SW 1271 (cell line): ENCODE measurements at regions not wholly inside any gene's neighbourhood (a gene's known extent, or its start where the extent isn't known, plus 50 kb on each side); places are given as distances from the start of the nearest gene placed in this dataset.
"Not testable (repeated sequence)": the region's sequence is repeated elsewhere in the genome, so short reads cannot be mapped to it uniquely, and the experiment has no call there.

ENCODE experiments used
- DNase-seq, 2 experiments: peaks; one replicate each; lab custom pipeline; 2025; lab: John Stamatoyannopoulos, UW

DNA sequence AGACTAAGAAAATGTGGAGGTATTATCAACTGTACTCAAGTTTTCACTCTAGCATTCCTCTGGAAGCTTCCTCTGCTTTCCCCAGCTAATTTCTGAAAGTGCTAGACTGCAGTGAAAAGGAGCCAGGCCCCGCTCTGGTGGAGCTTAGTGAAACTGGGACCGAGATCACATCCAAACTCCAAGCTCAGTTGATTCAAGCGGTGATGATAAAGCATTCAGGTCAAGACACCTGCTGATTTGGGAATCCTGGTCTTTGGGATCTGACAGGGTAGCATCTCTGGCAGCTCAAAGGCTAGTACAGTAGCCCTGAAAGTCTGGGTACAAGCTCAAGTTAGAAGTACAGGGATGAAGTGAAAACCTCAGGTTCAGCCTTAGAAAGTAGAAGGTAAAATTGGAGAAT, 120.2 kb upstream of the CRIM1 start:
- DNase-seq = no peak

DNA sequence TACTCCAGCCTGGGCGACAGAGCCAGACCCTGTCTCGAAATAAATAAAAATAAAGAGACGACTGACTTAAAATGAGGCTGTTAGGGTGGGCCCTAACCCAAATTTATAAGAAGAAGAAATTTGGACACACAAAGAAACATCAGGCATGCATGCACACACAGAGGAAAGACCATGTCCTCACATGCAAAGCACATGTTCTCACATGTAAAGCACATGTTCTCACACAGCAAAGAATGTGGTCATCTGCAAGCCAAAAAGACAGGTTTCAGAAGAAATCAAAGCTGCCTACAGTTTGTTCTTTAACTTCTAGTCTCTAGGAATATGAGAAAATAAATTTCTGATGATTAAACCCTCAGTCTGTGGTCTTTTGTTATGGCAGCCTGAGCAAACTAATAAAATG, 132.3 kb upstream of the CRIM1 start:
- no peak for DNase-seq

DNA sequence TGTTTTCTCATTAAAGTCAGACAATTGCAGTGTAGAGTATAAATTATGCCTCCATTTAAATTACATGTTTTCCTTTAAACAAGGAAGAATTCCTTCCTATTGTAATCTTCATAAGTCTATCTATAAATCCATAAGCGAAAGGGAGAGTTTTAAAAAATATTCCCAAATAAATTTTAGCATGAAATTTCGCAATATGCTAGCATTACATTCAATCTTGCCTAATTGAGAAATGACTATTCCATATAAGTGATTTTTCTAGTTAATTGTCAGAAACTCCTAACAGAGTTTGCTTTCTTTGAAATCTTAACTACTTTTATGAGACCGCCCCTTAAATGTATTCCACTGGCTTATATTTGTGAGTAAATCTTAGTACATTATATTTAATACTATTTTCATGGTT, 133.1 kb upstream of the CRIM1 start:
- DNase-seq = no peak

DNA sequence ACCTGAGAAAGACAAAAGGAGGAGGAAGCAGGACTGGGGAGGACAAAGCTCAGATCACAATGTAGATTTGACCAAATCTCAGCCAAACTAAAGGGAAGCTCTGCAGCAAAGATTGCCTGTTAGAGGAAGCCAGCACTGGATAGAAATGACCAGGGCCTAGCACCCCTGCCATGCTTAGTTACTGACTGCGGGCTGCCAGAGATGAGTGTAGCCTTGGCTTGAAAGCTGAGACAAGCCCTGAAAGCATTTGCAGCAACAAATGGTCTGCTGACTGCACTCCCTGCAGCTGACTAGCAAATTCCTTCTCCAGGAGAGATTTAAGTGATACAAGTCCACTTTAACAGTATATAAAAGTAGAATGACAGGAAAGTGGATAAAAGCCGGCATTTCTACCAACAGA, 140.9 kb upstream of the CRIM1 start:
- DNase-seq = no peak

DNA sequence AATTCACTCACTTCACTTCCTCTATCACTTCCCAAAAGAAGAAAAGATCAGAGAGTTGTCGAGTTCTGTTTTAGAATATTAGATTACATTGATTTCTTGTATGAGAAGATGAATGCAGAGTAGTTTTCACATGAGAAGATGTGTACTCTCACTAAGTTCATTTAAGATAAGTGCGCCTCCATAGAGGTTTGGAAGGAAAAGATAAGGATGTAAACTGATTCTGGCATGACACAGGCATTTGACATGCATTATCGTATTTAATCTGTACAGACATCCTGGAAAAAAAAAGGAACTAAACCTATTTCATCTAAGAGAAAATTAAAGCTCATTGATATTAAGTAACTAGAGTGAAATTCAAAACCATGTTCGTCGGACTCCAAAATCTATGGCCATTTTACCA, 152.2 kb upstream of the CRIM1 start:
- DNase-seq = no peak

DNA sequence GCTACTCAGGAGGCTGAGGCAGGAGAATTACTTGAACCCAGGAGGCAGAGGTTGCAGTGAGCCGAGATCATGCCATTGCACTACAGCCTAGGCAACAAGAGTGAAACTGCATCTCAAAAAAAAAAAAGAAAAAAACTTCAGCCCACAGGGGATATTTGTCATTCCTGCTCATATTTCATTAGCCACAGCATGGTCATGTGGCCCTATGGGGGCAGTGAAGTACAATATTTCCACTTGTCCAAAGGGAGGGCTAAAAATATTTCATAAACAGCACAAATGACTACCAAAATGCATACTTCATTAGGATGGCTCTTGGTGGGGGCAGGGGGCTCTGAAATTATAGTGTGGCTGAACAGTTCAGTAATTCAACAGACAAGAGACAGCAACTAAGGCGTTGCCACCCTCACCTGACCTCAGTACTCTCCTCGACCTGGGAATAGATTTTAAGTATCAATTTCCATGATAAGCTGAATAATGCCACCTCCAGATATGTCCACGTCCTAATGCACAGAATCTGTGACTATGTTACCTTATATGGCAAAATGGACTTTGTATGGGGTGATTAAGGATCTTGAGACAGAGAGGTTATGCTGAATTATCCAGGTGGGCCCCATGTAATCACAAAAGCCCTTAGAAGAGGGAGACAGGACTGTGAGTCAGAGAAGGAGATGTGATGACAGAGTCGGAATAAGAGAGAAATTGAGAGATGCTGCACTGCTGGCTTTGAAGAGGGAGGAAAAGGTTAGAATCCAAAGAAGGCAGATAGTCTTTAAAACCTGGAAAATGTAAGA, 158.2 kb upstream of the CRIM1 start:
- no peak for DNase-seq

DNA sequence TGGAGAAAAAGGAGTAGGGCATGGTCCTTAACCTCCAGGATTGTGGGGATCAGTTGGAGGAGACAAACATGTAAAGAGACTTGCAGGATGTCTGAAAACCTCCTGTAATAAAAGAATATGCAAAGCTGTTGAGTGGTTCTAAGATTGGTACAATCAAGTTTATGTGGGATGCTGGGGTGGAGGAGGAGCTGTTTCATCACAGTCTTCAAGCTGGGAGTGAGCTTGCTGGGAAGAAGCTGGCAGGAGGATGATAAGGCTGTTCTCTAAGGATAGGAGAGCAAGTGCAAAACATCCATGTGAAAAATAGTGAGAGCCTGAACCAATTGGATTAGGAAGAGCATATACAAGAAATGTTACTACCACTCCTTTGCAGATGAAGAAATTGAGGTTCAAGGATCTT, 161.9 kb upstream of the CRIM1 start:
- no peak for DNase-seq

DNA sequence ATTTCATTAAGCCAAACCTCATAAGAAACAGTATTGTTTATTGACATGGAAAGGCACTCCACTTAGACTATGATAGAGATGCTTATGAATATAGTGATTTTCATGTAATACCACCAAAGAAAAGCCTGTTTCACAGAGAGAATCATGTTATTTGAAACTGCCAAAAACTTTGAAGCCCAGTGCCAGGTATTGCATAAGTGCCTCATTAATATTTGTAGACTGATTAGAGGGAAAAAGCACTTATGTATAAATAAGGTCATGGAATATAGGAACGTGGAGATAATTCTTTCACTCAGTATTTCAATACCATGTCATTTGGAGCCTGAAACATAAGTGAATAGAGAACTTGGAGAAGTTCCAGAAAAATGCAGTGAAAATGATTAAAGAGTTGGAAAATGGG, 162.6 kb upstream of the CRIM1 start:
- DNase-seq = no peak

DNA sequence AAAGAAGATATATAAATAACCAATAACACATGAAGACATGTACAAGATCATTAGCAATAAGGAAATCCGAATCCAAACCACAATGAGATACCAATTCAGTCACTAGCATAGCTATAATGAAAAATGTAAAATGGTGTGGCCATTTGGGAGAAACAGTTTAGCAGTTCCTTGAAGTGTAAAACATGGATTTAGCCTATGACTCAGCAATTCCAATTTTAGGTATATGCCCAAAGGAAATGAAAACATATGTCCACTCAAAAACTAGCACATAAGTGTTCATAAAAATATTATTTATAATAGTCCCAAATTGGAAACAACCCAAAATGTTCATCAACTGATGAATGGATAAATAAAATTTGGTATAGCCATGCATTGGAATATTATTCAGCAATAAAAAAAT, 165.5 kb upstream of the CRIM1 start:
- DNase-seq = no peak

DNA sequence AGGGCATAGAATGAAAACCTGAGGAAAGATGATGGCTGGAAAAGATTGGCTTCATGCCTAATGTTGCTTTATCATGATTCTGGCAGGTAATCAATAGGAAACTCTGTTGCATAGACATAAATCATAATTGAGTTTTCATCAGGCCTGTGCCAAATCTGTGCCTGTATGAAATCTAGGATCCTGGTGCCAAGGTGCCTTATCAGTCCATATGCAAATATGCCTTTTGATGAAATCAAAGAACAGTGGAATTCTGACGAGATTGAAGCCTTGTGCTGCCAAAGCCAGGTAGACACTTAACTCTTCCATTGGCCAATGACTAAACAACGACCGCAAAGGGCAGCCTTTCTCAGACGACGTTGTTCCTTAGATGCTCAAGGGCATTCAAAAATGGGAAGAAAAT, 170.0 kb upstream of the CRIM1 start:
- DNase-seq = no peak

DNA sequence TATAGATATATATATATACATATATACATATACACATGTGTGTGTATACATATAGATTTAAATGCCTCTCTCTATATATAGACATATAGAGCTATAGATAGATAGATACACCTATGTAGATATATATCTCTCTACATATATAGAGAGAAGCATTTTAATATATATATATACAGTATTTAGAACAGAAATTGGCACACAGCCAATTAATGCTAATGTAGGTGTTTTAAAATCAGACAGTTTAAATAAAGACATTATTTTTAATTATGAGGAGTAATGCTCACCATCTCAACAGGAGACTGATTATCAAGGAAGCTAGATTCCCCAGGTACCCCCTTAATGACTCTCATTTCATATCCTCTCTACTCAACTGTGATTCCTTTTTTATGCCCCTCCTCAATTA, 170.7 kb upstream of the CRIM1 start:
- DNase-seq = no peak

DNA sequence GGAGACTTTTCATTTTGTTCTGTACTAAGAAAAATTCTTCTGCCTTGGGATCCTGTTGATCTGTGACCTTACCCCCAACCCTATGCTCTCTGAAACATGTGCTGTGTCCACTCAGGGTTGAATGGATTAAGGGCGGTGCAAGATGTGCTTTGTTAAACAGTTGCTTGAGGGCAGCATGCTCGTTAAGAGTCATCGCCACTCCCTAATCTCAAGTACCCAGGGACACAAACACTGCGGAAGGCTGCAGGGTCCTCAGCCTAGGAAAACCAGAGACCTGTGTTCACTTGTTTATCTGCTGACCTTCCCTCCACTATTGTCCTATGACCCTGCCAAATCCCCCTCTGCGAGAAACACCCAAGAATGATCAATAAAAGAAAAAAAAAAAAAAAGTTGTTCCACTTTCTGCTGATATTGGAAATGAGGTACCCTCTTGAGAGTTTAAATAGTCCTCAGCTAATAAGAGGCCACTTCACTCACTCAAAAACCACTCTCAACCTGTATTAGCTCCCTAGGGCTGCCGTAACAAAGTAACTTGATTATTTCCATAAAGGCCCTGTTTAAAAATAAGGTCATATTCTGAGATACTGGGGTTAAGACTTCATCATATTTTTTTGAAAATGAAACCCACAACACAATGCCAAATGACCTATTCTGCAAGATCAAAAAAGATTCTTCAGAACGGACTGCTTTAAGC, 174.6 kb upstream of the CRIM1 start:
- DNase-seq = not testable (repeated sequence)

DNA sequence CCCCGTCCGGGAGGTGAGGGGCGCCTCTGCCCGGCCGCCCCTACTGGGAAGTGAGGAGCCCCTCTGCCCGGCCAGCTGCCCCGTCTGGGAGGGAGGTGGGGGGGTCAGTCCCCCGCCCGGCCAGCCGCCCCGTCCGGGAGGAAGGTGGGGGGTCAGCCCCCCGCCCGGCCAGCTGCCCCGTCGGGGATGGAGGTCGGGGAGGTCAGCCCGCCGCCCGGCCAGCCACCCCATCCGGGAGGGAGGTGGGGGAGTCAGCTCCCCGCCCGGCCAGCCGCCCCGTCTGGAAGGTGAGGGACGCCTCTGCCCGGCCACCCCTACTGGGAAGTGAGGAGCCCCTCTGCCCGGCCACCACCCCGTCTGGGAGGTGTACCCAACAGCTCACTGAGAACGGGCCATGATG, 175.3 kb upstream of the CRIM1 start:
- DNase-seq = not testable (repeated sequence)

DNA sequence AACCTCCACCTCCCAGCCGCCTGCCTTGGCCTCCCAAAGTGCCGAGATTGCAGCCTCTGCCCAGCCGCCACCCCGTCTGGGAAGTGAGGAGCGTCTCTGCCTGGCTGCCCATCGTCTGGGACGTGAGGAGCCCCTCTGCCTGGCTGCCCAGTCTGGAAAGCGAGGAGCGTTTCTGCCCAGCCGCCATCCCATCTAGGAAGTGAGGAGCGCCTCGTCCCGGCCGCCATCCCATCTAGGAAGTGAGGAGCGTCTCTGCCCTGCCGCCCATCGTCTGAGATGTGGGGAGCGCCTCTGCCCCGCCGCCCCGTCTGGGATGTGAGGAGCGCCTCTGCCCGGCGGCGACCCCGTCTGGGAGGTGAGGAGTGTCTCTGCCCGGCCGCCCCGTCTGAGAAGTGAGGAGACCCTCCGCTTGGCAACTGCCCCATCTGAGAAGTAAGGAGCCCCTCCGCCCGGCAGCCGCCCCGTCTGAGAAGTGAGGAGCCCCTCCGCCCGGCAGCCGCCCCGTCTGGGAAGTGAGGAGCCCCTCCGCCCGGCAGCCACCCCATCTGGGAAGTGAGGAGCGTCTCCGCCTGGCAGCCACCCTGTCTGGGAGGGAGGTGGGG, 175.8 kb upstream of the CRIM1 start:
- not testable (repeated sequence) for DNase-seq

DNA sequence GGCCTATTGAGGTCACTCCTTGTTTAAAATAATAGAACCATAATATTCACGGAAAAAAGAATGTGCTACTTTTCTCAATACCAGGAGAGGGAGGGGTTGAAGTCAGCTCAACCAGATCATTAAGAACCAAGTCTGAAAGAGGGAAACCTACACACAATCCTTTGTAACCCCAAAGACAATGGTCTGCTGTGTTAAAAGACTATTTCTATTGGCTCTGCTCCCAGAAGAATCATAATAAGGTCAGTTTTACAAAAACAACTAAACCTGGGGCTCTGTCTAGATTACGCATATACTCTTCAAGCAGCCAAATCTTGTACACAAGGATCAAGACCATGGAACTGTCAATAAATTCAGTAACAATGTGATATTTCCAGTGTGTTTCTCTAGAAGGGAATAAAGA, 177.2 kb upstream of the CRIM1 start:
- DNase-seq = no peak

DNA sequence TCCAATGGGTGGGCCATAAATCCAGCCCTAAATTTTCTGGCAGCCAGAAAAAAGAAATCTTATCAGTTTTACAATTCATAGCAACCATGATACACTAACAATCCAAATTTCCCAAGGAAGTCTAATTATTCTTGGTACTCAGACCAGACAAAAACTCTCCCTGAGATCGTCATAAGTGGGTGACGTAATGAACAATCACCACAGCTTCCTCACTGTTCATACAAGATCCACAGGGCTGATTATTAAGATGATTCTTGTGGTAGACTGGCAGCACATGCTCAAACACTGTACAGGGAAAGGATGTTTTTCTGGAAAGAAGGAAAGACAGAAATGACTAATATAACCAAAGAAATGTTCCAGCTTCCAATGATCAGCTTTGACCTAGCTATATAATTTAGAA, 178.3 kb upstream of the CRIM1 start:
- DNase-seq = no peak

DNA sequence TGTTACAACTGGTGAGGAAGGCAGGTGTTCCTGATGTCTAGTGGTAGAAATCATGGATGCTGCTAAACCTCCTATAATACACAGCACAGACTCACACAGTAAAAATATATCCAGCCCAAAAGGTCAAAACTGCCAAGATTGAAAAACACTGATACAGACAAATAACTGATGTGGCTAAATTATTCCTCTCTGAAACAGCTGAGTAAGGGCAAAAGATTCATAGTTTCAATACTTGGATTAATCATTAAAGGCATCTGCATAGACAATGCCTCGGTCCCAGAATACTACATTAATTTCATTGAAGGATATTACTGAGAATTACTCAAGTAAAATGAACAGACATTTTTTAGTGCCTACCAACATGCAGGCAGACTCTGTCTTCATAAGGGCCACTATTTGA, 180.7 kb upstream of the CRIM1 start:
- no peak for DNase-seq

DNA sequence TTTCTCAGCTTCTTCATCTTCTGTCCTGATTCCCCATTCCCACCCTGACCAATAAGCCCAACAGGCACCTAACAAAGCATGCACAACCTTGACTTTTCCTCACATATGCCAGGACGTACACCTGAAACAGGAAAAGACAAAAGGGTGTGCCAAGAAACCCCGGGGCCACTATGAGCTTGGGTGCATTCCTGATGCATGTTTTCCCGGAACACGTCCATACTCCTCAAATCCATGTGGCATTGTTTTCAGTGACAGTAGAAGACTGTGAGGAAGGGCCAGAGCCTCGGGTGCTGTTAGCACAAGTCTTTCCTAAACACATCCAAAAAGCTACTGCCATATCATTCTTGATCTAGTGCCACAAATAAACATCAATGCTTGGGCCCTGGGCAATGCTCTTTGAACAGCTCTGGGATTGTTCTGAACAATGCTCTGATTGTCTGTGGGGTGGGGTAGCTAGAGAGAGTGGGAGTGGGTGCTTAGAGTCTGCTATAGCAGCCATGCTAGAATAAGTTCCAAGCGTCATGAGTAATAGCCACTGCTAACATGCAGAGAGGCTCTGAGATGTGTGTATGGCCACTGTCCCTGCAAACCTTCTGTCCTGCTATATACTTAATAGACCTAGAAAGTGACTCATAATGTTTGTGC, 181.7 kb upstream of the CRIM1 start:
- DNase-seq = no peak

DNA sequence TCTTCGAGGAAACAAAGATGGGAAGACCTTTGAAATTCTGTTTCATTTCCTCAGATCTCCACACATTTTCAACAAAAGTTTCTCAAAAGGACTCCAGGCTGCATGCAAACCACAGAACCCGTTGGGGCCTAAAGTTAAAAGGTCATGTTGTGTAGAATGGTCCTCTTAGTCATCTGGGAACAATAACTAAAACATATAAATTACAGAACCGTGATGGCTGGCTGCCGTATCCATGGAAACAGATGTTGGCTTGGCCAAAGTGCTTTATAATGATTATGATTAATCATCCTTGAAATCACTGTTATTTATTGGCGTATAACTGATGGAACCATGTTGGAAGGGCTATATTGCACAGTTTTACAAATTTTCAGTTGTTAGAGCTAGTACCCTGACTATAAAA, 182.8 kb upstream of the CRIM1 start:
- no peak for DNase-seq

DNA sequence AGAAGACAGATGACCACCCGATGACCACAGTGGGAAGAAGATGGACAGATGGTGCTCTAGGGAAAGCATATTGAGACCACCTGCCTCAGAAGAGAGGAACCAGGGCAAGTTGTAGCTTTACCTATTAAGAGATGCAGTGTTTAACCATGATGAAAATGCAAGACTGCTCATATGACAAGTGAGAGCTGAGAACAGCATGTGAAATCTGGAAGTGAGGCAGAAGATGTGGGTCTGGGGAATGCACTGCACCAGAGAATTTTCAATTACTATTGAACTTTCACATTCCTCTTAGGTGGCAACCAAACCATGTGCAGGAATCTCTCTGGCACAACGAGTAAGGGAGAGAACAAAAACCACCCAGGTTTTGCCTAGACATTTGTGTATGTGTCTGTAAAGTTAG, 184.8 kb upstream of the CRIM1 start:
- no peak for DNase-seq

DNA sequence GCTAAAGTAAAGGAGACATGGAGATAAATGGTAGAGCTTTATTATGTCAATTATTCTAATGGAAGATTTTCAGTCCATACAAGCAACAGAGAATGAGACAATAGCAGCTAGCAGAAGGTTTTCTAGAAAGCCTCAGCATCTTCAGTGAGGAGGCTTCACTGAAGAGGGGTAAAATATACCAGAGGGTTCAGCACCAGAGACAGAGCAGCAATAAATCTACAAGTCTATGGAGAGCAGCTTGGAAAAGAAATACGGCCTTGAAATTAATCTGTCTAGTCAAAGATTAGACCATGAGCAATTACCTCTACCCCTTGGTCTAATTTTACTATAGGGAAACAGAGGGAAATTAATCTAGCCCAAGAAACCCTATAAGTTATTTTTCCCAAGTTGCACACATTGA, 185.7 kb upstream of the CRIM1 start:
- no peak for DNase-seq

DNA sequence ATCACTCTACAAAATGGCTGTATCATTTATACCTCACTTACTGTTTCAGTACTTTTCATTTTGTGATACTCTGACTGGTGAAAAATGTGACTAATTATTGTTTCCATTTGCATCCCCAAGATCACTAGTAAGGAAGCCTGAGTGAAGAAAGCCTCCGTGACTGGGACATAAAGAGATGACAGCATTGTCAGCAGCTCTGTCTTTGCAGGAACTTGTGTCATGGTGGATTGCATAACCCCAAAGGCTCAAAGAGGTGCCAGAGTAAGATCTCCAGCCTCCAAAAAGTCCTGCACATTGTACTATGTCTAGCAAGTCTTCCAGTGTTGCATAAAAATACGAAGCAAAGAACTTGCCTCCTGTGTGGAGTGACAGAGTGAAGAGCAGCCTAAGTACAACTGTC, 187.5 kb upstream of the CRIM1 start:
- no peak for DNase-seq

DNA sequence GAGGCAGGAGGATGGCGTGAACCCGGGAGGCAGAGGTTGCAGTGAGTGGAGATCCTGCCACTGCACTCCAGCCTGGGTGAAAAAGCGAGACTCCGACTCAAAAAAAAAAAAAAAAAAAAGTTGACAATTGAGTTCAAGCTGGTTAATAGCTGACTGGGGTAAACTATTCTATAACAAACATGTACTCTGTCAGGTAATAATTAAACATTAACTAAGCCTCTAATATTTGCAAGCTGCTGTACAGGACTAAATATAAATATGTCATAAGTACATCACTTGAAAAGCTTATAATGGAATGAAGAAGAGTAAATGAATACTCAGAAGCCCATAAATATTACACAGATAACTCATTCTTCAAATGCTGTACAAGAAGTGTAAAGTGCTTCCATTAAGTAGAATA, 190.4 kb upstream of the CRIM1 start:
- no peak for DNase-seq
